Osteocyte (in vitro differentiated cells): ENCODE measurements at regions not wholly inside any gene's neighbourhood (a gene's known extent, or its start where the extent isn't known, plus 50 kb on each side); places are given as distances from the start of the nearest gene placed in this dataset.

Source experiments
- DNase-seq: peaks from one replicate; pipeline ENCODE4 v3.0.0; 2021; ENCODE audit warnings: mixed read lengths; ENCODE audit not compliant: unreplicated experiment; ENCODE audit errors: extremely low spot score
- H3K27ac Mint-ChIP-seq: one replicate; pipeline ENCODE4 v1.8.0; 2021; ENCODE audit warnings: mild to moderate bottlenecking, mixed read lengths; ENCODE audit not compliant: unreplicated experiment
- H3K27me3 Mint-ChIP-seq: one replicate; pipeline ENCODE4 v1.8.0; 2021; ENCODE audit warnings: mixed read lengths; ENCODE audit not compliant: unreplicated experiment
- H3K36me3 Mint-ChIP-seq: one replicate; pipeline ENCODE4 v1.8.0; 2021; ENCODE audit warnings: mixed read lengths; ENCODE audit not compliant: unreplicated experiment
- H3K4me1 Mint-ChIP-seq: one replicate; pipeline ENCODE4 v1.8.0; 2021; ENCODE audit warnings: mixed read lengths; ENCODE audit not compliant: unreplicated experiment
- H3K4me3 Mint-ChIP-seq: one replicate; pipeline ENCODE4 v1.8.0; 2021; ENCODE audit warnings: mild to moderate bottlenecking, moderate library complexity, mixed read lengths; ENCODE audit not compliant: unreplicated experiment
- H3K9me3 Mint-ChIP-seq: one replicate; pipeline ENCODE4 v1.8.0; 2021; ENCODE audit warnings: mixed read lengths; ENCODE audit not compliant: unreplicated experiment
- CTCF ChIP-seq: fragments of 200-600 bp; sonication (generic); IDR thresholded peaks from 2 replicates; pipeline ENCODE4 v1.5.0; 2021; ENCODE audit warnings: antibody characterized with exemption, mild to moderate bottlenecking, moderate library complexity

DNA sequence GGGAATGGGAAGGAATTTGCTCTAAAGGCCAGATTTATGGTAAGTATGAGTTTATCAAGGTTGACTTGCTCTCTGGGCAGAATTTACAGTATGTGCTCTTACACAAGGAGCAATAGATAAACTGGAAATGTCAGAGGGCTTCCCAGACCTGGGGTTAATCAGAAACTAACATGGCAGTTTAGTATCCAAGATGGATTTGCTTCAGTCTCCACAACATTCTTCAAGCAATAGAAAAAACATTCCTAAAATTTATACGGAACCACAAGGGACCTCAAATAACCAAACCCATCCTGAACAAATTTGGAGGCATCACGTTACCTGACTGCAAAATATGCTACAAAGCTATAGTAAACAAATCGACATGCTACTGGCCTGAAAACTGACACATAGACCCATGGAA lies 606.7 kb upstream of the CHRM3 start:
- Mint-ChIP-seq H3K4me3 (no peak overlapping the region), H3K9me3 (peaks cover 14% of the 10 kb centered on the region), H3K36me3 (no peaks in the 10 kb centered on the region), H3K27me3 (peaks cover 2% of the 10 kb centered on the region), H3K4me1 (peaks cover 3% of the 10 kb centered on the region), H3K27ac (no peak overlapping the region)
- DNase-seq = no peak
- no peak for TF ChIP-seq CTCF

- peaks cover 14% of the 10 kb centered on the region for H3K9me3 Mint-ChIP-seq
- H3K4me3 Mint-ChIP-seq = no peak overlapping the region
- no peak overlapping the region for H3K27ac Mint-ChIP-seq
- H3K36me3 Mint-ChIP-seq = no peaks in the 10 kb centered on the region
- no peak for DNase-seq
- TF ChIP-seq CTCF = no peak
- H3K4me1 Mint-ChIP-seq = peaks cover 3% of the 10 kb centered on the region
- peaks cover 2% of the 10 kb centered on the region for H3K27me3 Mint-ChIP-seq
Measured at GRCh38 chr1:238778113-238778512, 608.3 kb upstream of the CHRM3 start.

DNA sequence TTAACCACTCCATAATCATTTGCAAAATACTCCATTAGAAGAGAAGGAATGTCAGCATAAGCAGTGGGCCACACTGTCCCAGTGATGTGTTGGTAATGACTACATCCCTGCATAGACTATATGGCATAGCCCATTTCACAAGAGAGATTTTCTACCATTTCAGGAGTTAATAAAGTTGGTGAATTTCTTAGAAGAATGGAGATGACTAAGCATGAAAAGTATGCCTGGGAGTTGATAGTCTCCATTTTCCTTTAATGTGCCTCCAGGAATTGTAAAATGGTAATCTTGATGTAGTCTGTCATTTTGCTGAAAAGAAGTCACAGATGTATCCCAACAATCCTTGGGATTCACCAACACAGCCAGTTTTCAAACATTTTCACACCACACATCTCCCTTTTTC lies 608.8 kb upstream of the CHRM3 start:
- no peak for TF ChIP-seq CTCF
- Mint-ChIP-seq H3K4me3 (no peak overlapping the region), H3K9me3 (peaks cover 14% of the 10 kb centered on the region), H3K27me3 (peaks cover 2% of the 10 kb centered on the region), H3K4me1 (peaks cover 3% of the 10 kb centered on the region), H3K27ac (no peak overlapping the region), H3K36me3 (no peaks in the 10 kb centered on the region)
- no peak for DNase-seq

DNA sequence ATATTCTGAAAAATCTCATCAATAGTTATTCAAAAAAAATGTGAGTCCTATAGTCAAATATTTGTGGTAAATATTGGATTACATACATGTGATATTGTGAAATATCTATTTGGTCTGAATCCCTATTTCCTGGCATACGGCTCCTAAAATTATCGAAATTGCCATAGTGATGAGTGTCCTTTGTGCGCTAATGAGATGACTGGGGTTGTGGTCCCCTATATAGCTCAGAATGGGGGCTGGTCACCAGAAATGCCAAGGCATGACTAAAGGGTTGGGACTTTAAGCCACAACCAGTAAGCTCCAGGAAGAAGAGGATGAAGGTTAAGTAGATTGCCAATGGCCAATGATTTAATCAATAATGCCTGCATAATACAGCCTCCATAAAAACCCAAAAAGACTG lies 610.2 kb upstream of the CHRM3 start:
- H3K4me1 Mint-ChIP-seq = peaks cover 3% of the 10 kb centered on the region

GRCh38 chr1:238772322-238772721 lies 614.0 kb upstream of the CHRM3 start:
- Mint-ChIP-seq H3K27me3 (peaks cover 2% of the 10 kb centered on the region), H3K4me3 (no peak overlapping the region), H3K36me3 (no peaks in the 10 kb centered on the region), H3K9me3 (no peaks in the 10 kb centered on the region), H3K4me1 (no peaks in the 10 kb centered on the region), H3K27ac (no peak overlapping the region)
- DNase-seq = no peak
- TF ChIP-seq CTCF = no peak

More for the DNA sequence above, 610.2 kb upstream of the CHRM3 start:
- no peak for DNase-seq
- no peak for TF ChIP-seq CTCF
- no peaks in the 10 kb centered on the region for H3K36me3 Mint-ChIP-seq
- H3K4me3 Mint-ChIP-seq = no peak overlapping the region
- no peak overlapping the region for H3K27ac Mint-ChIP-seq
- peaks cover 14% of the 10 kb centered on the region for H3K9me3 Mint-ChIP-seq
- peaks cover 2% of the 10 kb centered on the region for H3K27me3 Mint-ChIP-seq
